ENCODE measurements at regions not wholly inside any gene's neighbourhood (a gene's known extent, or its start where the extent isn't known, plus 50 kb on each side); places are given as distances from the start of the nearest gene placed in this dataset.

DNA sequence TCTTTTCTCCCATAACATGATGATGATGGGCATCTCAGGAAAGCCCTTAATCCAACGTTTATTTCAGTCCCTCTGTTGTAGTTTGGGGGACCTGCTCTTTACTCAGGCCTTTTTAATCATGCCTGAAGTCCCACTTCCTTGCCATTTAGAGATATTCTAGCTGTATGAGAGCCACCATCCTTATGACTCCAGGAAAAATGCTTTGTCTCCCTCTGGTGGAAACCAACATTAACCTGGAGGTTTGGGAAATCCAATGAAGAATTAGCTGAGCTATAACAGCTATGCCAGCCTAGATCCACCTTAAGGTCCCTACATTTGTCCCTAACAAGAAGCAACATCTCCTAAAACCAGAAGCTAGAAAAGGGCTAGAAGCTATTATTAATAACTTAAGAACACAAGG is 1399.1 kb downstream of the LRFN5 start:
- TF ChIP-seq CTCF (IDR thresholded peaks at IDR 0.05) (no peak), POLR2A (IDR thresholded peaks at IDR 0.05) (no peak)

Data from thyroid gland (tissue), 4 donors.